Mesothelial cell of epicardium (in vitro differentiated cells): ENCODE measurements at regions not wholly inside any gene's neighbourhood (a gene's known extent, or its start where the extent isn't known, plus 50 kb on each side); places are given as distances from the start of the nearest gene placed in this dataset.
"Not testable (repeated sequence)": the region's sequence is repeated elsewhere in the genome, so short reads cannot be mapped to it uniquely, and the experiment has no call there.

Experiments
- DNase-seq, 2 experiments: peaks; one replicate each; pipeline ENCODE4 v3.0.0; 2021; ENCODE audit warnings: low spot score in 2 of 2; ENCODE audit not compliant: unreplicated experiment in 2 of 2
- H3K27ac Mint-ChIP-seq: 2 replicates; pipeline ENCODE4 v1.8.0; 2021; ENCODE audit warnings: mixed read lengths
- H3K27me3 Mint-ChIP-seq: 2 replicates; pipeline ENCODE4 v1.8.0; 2021; ENCODE audit warnings: low read depth, mixed read lengths
- H3K36me3 Mint-ChIP-seq: 2 replicates; pipeline ENCODE4 v1.8.0; 2021; ENCODE audit warnings: mixed read lengths
- H3K4me1 Mint-ChIP-seq: 2 replicates; pipeline ENCODE4 v1.8.0; 2021; ENCODE audit warnings: mixed read lengths
- H3K4me3 Mint-ChIP-seq: 2 replicates; pipeline ENCODE4 v1.8.0; 2021; ENCODE audit warnings: mild to moderate bottlenecking, moderate library complexity, mixed read lengths
- H3K9me3 Mint-ChIP-seq: 2 replicates; pipeline ENCODE4 v1.8.0; 2021; ENCODE audit warnings: mixed read lengths
- TF ChIP-seq, protein P1 (sequence below): fragments of 200-600 bp; sonication (generic); IDR thresholded peaks from one replicate; pipeline ENCODE4 v1.5.0; 2021; ENCODE audit warnings: antibody characterized with exemption; ENCODE audit not compliant: unreplicated experiment

DNA sequence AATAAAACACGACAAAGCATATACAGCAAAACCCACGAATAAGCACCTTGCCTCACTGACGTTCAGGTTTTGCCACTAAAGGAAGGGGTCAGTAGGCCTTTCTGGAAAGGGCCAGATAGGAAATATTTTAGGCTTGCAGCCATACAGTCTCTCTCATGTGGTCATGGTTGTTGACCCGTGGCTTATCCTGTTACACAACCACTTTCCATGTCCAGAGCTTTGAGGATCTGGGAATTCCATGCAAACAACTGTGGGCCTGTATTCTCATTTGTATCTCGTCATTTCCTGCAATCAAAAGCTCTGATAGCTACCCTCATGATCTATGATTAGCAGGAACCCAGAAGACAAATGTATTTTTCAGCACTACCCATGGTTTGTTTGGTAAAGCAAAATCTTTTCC, 108.3 kb downstream of the DRD1 start:
- Mint-ChIP-seq H3K27me3 (peaks cover 19% of the 10 kb centered on the region), H3K9me3 (no peaks in the 10 kb centered on the region), H3K4me1 (no peaks in the 10 kb centered on the region), H3K36me3 (no peaks in the 10 kb centered on the region), H3K27ac (no peak overlapping the region), H3K4me3 (no peak overlapping the region)
- TF ChIP-seq, protein P1, sequence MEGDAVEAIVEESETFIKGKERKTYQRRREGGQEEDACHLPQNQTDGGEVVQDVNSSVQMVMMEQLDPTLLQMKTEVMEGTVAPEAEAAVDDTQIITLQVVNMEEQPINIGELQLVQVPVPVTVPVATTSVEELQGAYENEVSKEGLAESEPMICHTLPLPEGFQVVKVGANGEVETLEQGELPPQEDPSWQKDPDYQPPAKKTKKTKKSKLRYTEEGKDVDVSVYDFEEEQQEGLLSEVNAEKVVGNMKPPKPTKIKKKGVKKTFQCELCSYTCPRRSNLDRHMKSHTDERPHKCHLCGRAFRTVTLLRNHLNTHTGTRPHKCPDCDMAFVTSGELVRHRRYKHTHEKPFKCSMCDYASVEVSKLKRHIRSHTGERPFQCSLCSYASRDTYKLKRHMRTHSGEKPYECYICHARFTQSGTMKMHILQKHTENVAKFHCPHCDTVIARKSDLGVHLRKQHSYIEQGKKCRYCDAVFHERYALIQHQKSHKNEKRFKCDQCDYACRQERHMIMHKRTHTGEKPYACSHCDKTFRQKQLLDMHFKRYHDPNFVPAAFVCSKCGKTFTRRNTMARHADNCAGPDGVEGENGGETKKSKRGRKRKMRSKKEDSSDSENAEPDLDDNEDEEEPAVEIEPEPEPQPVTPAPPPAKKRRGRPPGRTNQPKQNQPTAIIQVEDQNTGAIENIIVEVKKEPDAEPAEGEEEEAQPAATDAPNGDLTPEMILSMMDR = no peak
- DNase-seq = no peak

DNA sequence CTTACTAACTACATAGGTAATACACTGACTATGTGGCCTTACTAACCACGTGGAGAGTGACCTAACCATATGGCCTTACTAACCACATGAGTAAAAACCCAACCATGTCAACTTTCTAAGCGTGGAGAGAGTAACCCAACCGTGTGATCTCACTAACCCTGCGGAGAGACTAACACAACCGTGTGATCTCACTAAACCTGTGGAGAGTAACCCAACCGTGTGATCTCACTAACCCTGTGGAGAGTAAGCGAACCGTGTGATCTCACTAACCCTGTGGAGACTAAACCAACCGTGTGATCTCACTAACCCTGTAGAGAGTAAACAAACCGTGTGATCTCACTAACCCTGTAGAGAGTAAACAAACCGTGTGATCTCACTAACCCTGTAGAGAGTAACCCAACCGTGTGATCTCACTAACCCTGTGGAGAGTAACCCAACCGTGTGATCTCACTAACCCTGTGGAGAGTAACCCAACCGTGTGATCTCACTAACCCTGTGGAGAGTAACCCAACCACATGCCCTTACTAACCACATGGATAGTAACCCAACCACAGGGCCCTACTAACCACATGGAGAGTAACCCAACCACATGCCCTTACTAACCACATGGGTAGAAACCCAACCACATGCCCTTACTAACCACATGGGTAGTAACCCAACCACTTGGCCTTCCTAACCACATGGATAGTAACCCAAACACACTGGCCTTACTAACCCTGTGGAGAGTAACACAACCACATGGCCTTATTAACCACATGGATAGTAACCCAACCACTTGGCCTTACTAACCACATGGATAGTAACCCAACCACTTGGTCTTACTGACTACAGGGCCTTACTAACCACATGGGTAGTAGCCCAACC, 112.6 kb downstream of the DRD1 start:
- H3K27me3 Mint-ChIP-seq = peaks cover 26% of the 10 kb centered on the region
- H3K27ac Mint-ChIP-seq, DNase-seq, H3K4me1 Mint-ChIP-seq, H3K9me3 Mint-ChIP-seq, H3K36me3 Mint-ChIP-seq, H3K4me3 Mint-ChIP-seq: not testable (repeated sequence)

DNA sequence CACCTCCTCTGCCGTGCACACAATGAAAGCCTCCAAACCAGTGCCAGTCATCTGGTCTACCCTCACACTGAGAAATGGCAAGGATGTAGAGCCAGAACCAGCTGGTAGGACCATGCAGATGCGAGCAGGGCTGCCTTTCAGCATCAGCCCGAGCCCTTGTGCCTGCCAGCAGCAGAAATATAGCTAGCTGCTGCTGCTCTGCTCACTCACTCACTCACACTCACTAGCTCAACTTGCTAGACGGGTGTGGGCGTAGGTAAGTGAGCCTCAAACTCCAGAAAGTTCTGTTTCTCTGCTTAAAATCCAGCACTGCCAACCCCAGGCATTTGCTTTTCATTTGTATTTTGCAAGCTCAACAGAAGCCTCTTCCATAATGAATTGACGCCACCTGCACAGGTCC, 114.0 kb downstream of the DRD1 start:
- H3K4me3 Mint-ChIP-seq = no peak overlapping the region
- H3K27me3 Mint-ChIP-seq = peaks cover 26% of the 10 kb centered on the region
- H3K9me3 Mint-ChIP-seq = no peaks in the 10 kb centered on the region
- H3K36me3 Mint-ChIP-seq = no peaks in the 10 kb centered on the region
- no peak overlapping the region for H3K27ac Mint-ChIP-seq
- TF ChIP-seq, protein P1 = no peak
- no peak for DNase-seq
- H3K4me1 Mint-ChIP-seq = no peaks in the 10 kb centered on the region

DNA sequence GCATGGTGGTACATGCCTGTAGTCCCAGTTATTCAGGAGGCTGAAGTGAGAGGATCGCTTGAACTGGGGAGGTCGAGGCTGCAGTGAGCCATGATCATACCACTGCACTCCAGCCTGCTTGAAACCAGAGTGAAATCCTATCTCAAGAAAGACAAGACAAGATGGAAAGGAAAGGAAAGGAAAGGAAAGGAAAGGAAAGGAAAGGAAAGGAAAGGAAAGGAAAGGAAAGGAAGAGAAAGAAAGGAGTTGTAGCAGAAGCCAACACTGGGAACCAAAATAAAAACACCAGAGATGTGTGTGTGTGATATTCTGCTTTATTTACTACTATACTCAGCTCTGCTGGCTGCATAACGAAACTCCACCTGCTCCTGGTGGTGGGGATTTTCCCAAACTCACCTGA, 115.3 kb downstream of the DRD1 start:
- no peaks in the 10 kb centered on the region for H3K36me3 Mint-ChIP-seq
- no peaks in the 10 kb centered on the region for H3K4me1 Mint-ChIP-seq
- H3K9me3 Mint-ChIP-seq = no peaks in the 10 kb centered on the region
- H3K27me3 Mint-ChIP-seq = peaks cover 26% of the 10 kb centered on the region
- no peak for DNase-seq
- H3K27ac Mint-ChIP-seq = no peak overlapping the region
- no peak overlapping the region for H3K4me3 Mint-ChIP-seq
- TF ChIP-seq, protein P1 = no peak

DNA sequence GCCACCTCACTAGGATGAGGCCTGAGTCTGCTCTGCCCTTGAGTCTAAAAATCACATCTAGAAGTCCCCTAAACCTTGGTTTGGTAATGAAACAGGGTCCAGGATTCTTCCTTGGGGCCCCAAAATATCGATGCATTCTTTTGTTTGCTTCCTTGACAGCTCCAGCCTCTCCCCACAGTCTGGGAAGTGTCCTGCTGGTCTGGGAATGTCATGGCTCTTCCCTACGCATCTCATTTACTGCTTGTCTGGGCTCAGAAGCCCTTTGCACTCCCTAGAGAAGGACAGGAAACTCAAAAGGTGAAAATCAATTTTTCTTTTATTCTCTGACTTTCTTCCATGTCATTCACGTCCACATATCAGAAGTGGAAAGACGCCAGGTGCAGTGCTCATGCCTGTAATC, 115.8 kb downstream of the DRD1 start:
- H3K9me3 Mint-ChIP-seq = no peaks in the 10 kb centered on the region
- no peaks in the 10 kb centered on the region for H3K36me3 Mint-ChIP-seq
- TF ChIP-seq, protein P1 = no peak
- H3K4me1 Mint-ChIP-seq = no peaks in the 10 kb centered on the region
- no peak overlapping the region for H3K27ac Mint-ChIP-seq
- H3K4me3 Mint-ChIP-seq = no peak overlapping the region
- H3K27me3 Mint-ChIP-seq = peaks cover 26% of the 10 kb centered on the region
- no peak for DNase-seq

DNA sequence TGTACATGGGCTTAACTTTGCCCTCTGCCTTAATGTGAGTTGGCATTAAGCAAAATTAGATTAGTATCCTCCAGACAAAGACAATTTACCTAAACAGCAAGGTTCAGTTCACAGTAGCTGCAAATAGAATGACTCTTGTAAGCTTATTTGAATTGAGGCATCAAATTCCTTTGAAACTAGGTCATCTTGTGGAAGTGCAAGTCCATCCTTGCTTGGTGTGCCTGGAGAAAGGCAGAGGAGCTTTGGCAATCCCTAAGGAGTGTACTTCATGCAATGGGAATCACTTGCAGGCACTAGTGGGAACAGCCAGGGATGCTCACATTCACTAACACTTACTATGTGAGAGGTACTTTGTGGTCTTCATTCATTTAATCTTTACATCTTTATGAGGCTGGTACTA, 118.3 kb downstream of the DRD1 start:
- Mint-ChIP-seq H3K27ac (no peak overlapping the region), H3K36me3 (no peaks in the 10 kb centered on the region), H3K27me3 (peaks cover 28% of the 10 kb centered on the region), H3K4me3 (no peak overlapping the region), H3K9me3 (no peaks in the 10 kb centered on the region), H3K4me1 (no peaks in the 10 kb centered on the region)
- DNase-seq = no peak
- TF ChIP-seq, protein P1 = no peak
